IMR-90 (cell line): ENCODE measurements at regions not wholly inside any gene's neighbourhood (a gene's known extent, or its start where the extent isn't known, plus 50 kb on each side); places are given as distances from the start of the nearest gene placed in this dataset.

Source experiments
- POLR2A ChIP-seq: IDR thresholded peaks from 2 replicates; pipeline ENCODE4 v1.6.1; 2012; ENCODE audit warnings: mild to moderate bottlenecking, low read depth, low read length
- RCOR1 ChIP-seq: IDR thresholded peaks from 2 replicates; pipeline ENCODE4 v1.6.1; 2012; ENCODE audit warnings: mild to moderate bottlenecking, low read length, improper control_type of control experiment; ENCODE audit not compliant: insufficient replicate concordance
- TF ChIP-seq, protein P1 (sequence below): conservative IDR thresholded peaks from 2 replicates; pipeline ENCODE4 v1.5.1; 2012; ENCODE audit warnings: mild to moderate bottlenecking, low read depth, low read length, improper control_type of control experiment

DNA sequence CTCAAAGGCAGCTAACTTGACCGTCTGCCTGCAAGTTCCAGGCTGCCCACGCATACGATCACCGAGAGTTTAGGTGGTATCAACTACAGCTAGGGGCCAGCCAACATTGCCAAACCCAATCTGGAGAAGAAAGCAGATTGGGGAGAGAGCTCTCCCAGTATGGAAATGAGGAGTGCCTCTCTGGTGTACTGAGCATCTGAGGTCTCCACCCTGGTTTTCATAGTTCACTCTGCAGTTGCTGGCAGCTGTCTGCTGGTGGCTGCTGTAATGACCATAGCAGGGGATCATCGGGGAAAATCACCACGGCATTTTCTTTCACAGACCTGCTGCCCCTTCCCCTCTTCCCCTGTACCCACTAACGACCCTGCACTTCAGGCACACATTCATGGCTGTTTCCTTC is 201.7 kb downstream of the NUFIP1 start:
- TF ChIP-seq, protein P1, sequence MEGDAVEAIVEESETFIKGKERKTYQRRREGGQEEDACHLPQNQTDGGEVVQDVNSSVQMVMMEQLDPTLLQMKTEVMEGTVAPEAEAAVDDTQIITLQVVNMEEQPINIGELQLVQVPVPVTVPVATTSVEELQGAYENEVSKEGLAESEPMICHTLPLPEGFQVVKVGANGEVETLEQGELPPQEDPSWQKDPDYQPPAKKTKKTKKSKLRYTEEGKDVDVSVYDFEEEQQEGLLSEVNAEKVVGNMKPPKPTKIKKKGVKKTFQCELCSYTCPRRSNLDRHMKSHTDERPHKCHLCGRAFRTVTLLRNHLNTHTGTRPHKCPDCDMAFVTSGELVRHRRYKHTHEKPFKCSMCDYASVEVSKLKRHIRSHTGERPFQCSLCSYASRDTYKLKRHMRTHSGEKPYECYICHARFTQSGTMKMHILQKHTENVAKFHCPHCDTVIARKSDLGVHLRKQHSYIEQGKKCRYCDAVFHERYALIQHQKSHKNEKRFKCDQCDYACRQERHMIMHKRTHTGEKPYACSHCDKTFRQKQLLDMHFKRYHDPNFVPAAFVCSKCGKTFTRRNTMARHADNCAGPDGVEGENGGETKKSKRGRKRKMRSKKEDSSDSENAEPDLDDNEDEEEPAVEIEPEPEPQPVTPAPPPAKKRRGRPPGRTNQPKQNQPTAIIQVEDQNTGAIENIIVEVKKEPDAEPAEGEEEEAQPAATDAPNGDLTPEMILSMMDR = no peak
- TF ChIP-seq POLR2A = no peak
- no peak for TF ChIP-seq RCOR1
